GM12878 (cell line): ENCODE measurements at regions not wholly inside any gene's neighbourhood (a gene's known extent, or its start where the extent isn't known, plus 50 kb on each side); places are given as distances from the start of the nearest gene placed in this dataset.

ENCODE experiments used
- ATAC-seq: fragments of 200-7000 bp; cut with Tn5 transposase; 3 replicates; pipeline ENCODE4 v1.9.1; 2020; ENCODE audit warnings: mild to moderate bottlenecking, moderate library complexity
- BruUV-seq: library from RNA; stranded (reverse); fragments of 400-500 nt; replicated peaks from 2 replicates; lab custom pipeline; 2021; lab: Mats Ljungman, UMichigan
- CTCF ChIA-PET: fragments of 300-600 bp; sonication (Branson Sonifier 250); formaldehyde crosslinking; extraction: SDS; loops from one replicate; lab custom pipeline; 2021; ENCODE audit warnings: inconsistent platforms; lab: Yijun Ruan, JAX
- POLR2A ChIA-PET: fragments of 350-600 bp; formaldehyde crosslinking; extraction: SDS; loops from one replicate; lab custom pipeline; 2021; ENCODE audit warnings: inconsistent platforms; lab: Charles Lee
- RAD21 ChIA-PET: fragments of 300-600 bp; sonication (Branson Sonifier 250); formaldehyde crosslinking; loops from one replicate; lab custom pipeline; 2023; ENCODE audit warnings: antibody characterized with exemption; ENCODE audit not compliant: unreplicated experiment; lab: Charles Lee
- SMC1A ChIA-PET: fragments of 300-600 bp; sonication (Branson Sonifier 250); formaldehyde crosslinking; loops from one replicate; lab custom pipeline; 2023; ENCODE audit not compliant: unreplicated experiment, uncharacterized antibody; lab: Charles Lee
- DNase-seq: peaks from one replicate; pipeline ENCODE4 v3.0.0-alpha.2; 2011; ENCODE audit warnings: low read depth, low spot score
- FAIRE-seq: peaks from 3 replicates; lab custom pipeline; 2011; peaks lifted over from hg19 to GRCh38; lab: Jason Lieb, UNC
- H2AFZ ChIP-seq: 2 replicates; pipeline ENCODE4 v1.6.0; 2011; ENCODE audit warnings: low read depth, low read length, control low read depth; ENCODE audit not compliant: control insufficient read depth
- H3K27ac ChIP-seq: 2 replicates; pipeline ENCODE4 v1.5.1; 2011; ENCODE audit warnings: control low read depth; ENCODE audit not compliant: control insufficient read depth, insufficient read depth
- H3K27me3 ChIP-seq, 2 experiments: replicated peaks in 1 of 2; 2 replicates each; pipeline versions ENCODE4 v1.6.0 to v1.6.1; 2011; ENCODE audit warnings: low read length in 1 of 2; ENCODE audit not compliant: control insufficient read depth in 2 of 2, insufficient read depth in 2 of 2
- H3K36me3 ChIP-seq, 2 experiments: 2 replicates each; pipeline ENCODE4 v1.5.1; 2011; ENCODE audit warnings: low read length in 1 of 2; ENCODE audit not compliant: control insufficient read depth in 2 of 2, insufficient read depth in 2 of 2
- H3K4me1 ChIP-seq: 2 replicates; pipeline ENCODE4 v1.6.1; 2011; ENCODE audit warnings: mild to moderate bottlenecking, low read length, moderate library complexity, mixed read lengths; ENCODE audit not compliant: control insufficient read depth, insufficient read depth
- H3K4me2 ChIP-seq: 2 replicates; pipeline ENCODE4 v1.6.0; 2011; ENCODE audit warnings: control low read depth; ENCODE audit not compliant: control insufficient read depth, insufficient read depth
- H3K4me3 ChIP-seq: fragments of 200-600 bp; sonication (generic); 2 replicates; pipeline ENCODE4 v1.5.1; 2016
- H3K79me2 ChIP-seq: 2 replicates; pipeline ENCODE4 v1.6.0; 2011; ENCODE audit warnings: low read length; ENCODE audit not compliant: control insufficient read depth, insufficient read depth
- H3K9ac ChIP-seq: 2 replicates; pipeline ENCODE4 v1.8.0; 2011; ENCODE audit warnings: low read length, control low read depth, mixed read lengths; ENCODE audit not compliant: control insufficient read depth, insufficient read depth
- H3K9me3 ChIP-seq: replicated peaks from 3 replicates; pipeline ENCODE4 v1.5.1; 2011; ENCODE audit warnings: mild to moderate bottlenecking, low read length; ENCODE audit not compliant: control insufficient read depth, insufficient read depth
- H4K20me1 ChIP-seq: 2 replicates; pipeline ENCODE4 v1.6.0; 2011; ENCODE audit not compliant: control insufficient read depth, insufficient read depth
- CHD2 ChIP-seq: IDR thresholded peaks from 2 replicates; pipeline ENCODE4 v1.6.1; 2011; ENCODE audit warnings: low read depth, low read length, improper control_type of control experiment, borderline replicate concordance
- FOXK2 ChIP-seq: fragments of 450-650 bp; IDR thresholded peaks from 2 replicates; pipeline ENCODE4 v1.6.1; 2017; ENCODE audit warnings: mild to moderate bottlenecking, moderate library complexity
- MEF2A ChIP-seq: IDR thresholded peaks from 2 replicates; pipeline ENCODE4 v1.6.1; 2011; ENCODE audit warnings: low read depth, mild to moderate bottlenecking, low read length, moderate library complexity; ENCODE audit not compliant: insufficient read depth
- NR2C2 ChIP-seq: IDR thresholded peaks from 2 replicates; pipeline ENCODE4 v1.6.1; 2011; ENCODE audit warnings: borderline replicate concordance, low read depth; ENCODE audit not compliant: control insufficient read depth, insufficient read length
- POU2F2 ChIP-seq: IDR thresholded peaks from 3 replicates; pipeline ENCODE4 v1.6.1; 2011; ENCODE audit warnings: low read depth, mild to moderate bottlenecking, low read length, borderline replicate concordance
- STAT3 ChIP-seq: IDR thresholded peaks from 2 replicates; pipeline ENCODE4 v1.6.1; 2011; ENCODE audit warnings: low read depth, low read length, improper control_type of control experiment
- ZBTB4 ChIP-seq: fragments of 450-650 bp; formaldehyde crosslinking; IDR thresholded peaks from 2 replicates; pipeline ENCODE4 v1.4.0; 2022; ENCODE audit warnings: mild to moderate bottlenecking, moderate library complexity
- WGBS: methylation state at CpG from one replicate; pipeline ENCODE4 v1.1.6; 2016; ENCODE audit warnings: low lambda C conversion rate; ENCODE audit not compliant: insufficient replicate concordance, insufficient coverage; ENCODE audit errors: missing lambda C conversion rate; 5-methylcytosine and 5-hydroxymethylcytosine counted together
- in situ Hi-C: fragments of 300-500 bp; cut with MboI; formaldehyde crosslinking; loops from 9 replicates; pipeline ENCODE4 v1.14.3; 2018; ENCODE audit warnings: mixed read lengths
- intact Hi-C: fragments of 100-400 bp; cut with micrococcal nuclease; formaldehyde crosslinking; loops from one replicate; pipeline ENCODE4 v1.14.2; 2022; ENCODE audit not compliant: unreplicated experiment
- TF ChIP-seq, protein P1 (sequence below): fragments of 450-650 bp; IDR thresholded peaks from 2 replicates; pipeline ENCODE4 v1.6.1; 2017; ENCODE audit warnings: low read depth, mild to moderate bottlenecking, moderate library complexity

GRCh38 chr14:25574628-25575325, 524.8 kb upstream of the STXBP6 start (continued):
- TF ChIP-seq NR2C2 (no peak), POU2F2 (no peak)

GRCh38 chr14:25570483-25570882, 520.5 kb upstream of the STXBP6 start:
- Histone ChIP-seq H3K4me1 (no peaks in the 10 kb centered on the region), H3K79me2 (no peaks in the 10 kb centered on the region), H3K9ac (no peak overlapping the region), H4K20me1 (no peaks in the 10 kb centered on the region), H3K27ac (no peak overlapping the region), H3K4me3 (no peak overlapping the region), H2AFZ (no peak overlapping the region), H3K9me3 (no peaks in the 10 kb centered on the region; the same call in 2 of the 3 replicates), H3K27me3 (no peaks in the 10 kb centered on the region), H3K4me2 (no peak overlapping the region), H3K36me3 (no peaks in the 10 kb centered on the region)
- intact Hi-C loops, result no loop called here
- in situ Hi-C loops, result no loop called here
- ChIA-PET RAD21 (no interaction called here), POLR2A (no interaction called here), SMC1A (no interaction called here), CTCF (no interaction called here)
- BruUV-seq, result no TSS peak
- no peak for TF ChIP-seq FOXK2
- TF ChIP-seq, protein P1, sequence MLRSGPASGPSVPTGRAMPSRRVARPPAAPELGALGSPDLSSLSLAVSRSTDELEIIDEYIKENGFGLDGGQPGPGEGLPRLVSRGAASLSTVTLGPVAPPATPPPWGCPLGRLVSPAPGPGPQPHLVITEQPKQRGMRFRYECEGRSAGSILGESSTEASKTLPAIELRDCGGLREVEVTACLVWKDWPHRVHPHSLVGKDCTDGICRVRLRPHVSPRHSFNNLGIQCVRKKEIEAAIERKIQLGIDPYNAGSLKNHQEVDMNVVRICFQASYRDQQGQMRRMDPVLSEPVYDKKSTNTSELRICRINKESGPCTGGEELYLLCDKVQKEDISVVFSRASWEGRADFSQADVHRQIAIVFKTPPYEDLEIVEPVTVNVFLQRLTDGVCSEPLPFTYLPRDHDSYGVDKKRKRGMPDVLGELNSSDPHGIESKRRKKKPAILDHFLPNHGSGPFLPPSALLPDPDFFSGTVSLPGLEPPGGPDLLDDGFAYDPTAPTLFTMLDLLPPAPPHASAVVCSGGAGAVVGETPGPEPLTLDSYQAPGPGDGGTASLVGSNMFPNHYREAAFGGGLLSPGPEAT, result no peak
- TF ChIP-seq ZBTB4 (CRISPR knock-in tag), result no peak
- no peak for TF ChIP-seq STAT3
- TF ChIP-seq CHD2, result no peak
- TF ChIP-seq MEF2A, result no peak
- 13% methylated on average over 4 of the region's 4 CpGs for WGBS
- FAIRE-seq (no peak), DNase-seq (no peak), ATAC-seq (no peak)
